ENCODE measurements at regions not wholly inside any gene's neighbourhood (a gene's known extent, or its start where the extent isn't known, plus 50 kb on each side); places are given as distances from the start of the nearest gene placed in this dataset.
"Not testable (repeated sequence)": the region's sequence is repeated elsewhere in the genome, so short reads cannot be mapped to it uniquely, and the experiment has no call there.

- peaks cover 0 to 6% of the 10 kb centered on the region in 2 donors for H3K4me1 ChIP-seq (ENCODE audit: control insufficient read depth in 1 of 2, insufficient read depth in 2 of 2, low read length in 2 of 2)
- no peak overlapping the region for H3K4me3 ChIP-seq (ENCODE audit: low read depth in 1 of 2, low read length in 2 of 2)
- no peaks in the 10 kb centered on the region for H3K36me3 ChIP-seq (ENCODE audit: control insufficient read depth in 1 of 2, insufficient read depth in 2 of 2, low read length in 2 of 2)
- no peaks in the 10 kb centered on the region for H3K27me3 ChIP-seq (ENCODE audit: low read depth, low read length)
- no peaks in the 10 kb centered on the region for H3K9me3 ChIP-seq (ENCODE audit: control insufficient read depth in 1 of 2, low read length in 2 of 2)
- H3K27ac ChIP-seq (ENCODE audit: low read length): no peak overlapping the region
These were observed 130.7 kb upstream of the TSC22D2 start for GRCh38 chr3:150277444-150277843.

- no peaks in the 10 kb centered on the region for H3K9me3 ChIP-seq (ENCODE audit: control insufficient read depth in 1 of 2, low read length in 2 of 2)
- H3K4me3 ChIP-seq (ENCODE audit: low read depth in 1 of 2, low read length in 2 of 2): no peak overlapping the region
- H3K4me1 ChIP-seq (ENCODE audit: control insufficient read depth in 1 of 2, insufficient read depth in 2 of 2, low read length in 2 of 2): peaks cover 0 to 6% of the 10 kb centered on the region in 2 donors
- H3K36me3 ChIP-seq (ENCODE audit: control insufficient read depth in 1 of 2, insufficient read depth in 2 of 2, low read length in 2 of 2): no peaks in the 10 kb centered on the region
- H3K27me3 ChIP-seq (ENCODE audit: low read depth, low read length): no peaks in the 10 kb centered on the region
- H3K27ac ChIP-seq (ENCODE audit: low read length): no peak overlapping the region
These were observed 132.2 kb upstream of the TSC22D2 start for GRCh38 chr3:150275941-150276340.

GRCh38 chr3:150274372-150274771 is 133.7 kb upstream of the TSC22D2 start:
- Histone ChIP-seq H3K9me3 (ENCODE audit: control insufficient read depth in 1 of 2, low read length in 2 of 2) (no peaks in the 10 kb centered on the region), H3K27me3 (ENCODE audit: low read depth, low read length) (no peaks in the 10 kb centered on the region), H3K36me3 (ENCODE audit: control insufficient read depth in 1 of 2, insufficient read depth in 2 of 2, low read length in 2 of 2) (no peaks in the 10 kb centered on the region), H3K4me1 (ENCODE audit: control insufficient read depth in 1 of 2, insufficient read depth in 2 of 2, low read length in 2 of 2) (peaks cover 0 to 6% of the 10 kb centered on the region in 2 donors), H3K27ac (ENCODE audit: low read length) (no peak overlapping the region), H3K4me3 (ENCODE audit: low read depth in 1 of 2, low read length in 2 of 2) (no peak overlapping the region)

- Histone ChIP-seq H3K27me3 (ENCODE audit: low read depth, low read length) (no peaks in the 10 kb centered on the region), H3K36me3 (ENCODE audit: control insufficient read depth in 1 of 2, insufficient read depth in 2 of 2, low read length in 2 of 2) (no peaks in the 10 kb centered on the region), H3K9me3 (ENCODE audit: control insufficient read depth in 1 of 2, low read length in 2 of 2) (no peaks in the 10 kb centered on the region), H3K4me1 (ENCODE audit: control insufficient read depth in 1 of 2, insufficient read depth in 2 of 2, low read length in 2 of 2) (peaks cover 0 to 6% of the 10 kb centered on the region in 2 donors), H3K4me3 (ENCODE audit: low read depth in 1 of 2, low read length in 2 of 2) (no peak overlapping the region), H3K27ac (ENCODE audit: low read length) (no peak overlapping the region)
These were observed 134.7 kb upstream of the TSC22D2 start for GRCh38 chr3:150273396-150273795.

GRCh38 chr3:150271591-150271960 is 136.5 kb upstream of the TSC22D2 start:
- no peaks in the 10 kb centered on the region for H3K4me1 ChIP-seq (ENCODE audit: control insufficient read depth in 1 of 2, insufficient read depth in 2 of 2, low read length in 2 of 2)
- no peak overlapping the region for H3K27ac ChIP-seq (ENCODE audit: low read length)
- H3K4me3 ChIP-seq (ENCODE audit: low read depth in 1 of 2, low read length in 2 of 2): no peak overlapping the region
- H3K9me3 ChIP-seq (ENCODE audit: control insufficient read depth in 1 of 2, low read length in 2 of 2): no peaks in the 10 kb centered on the region
- no peaks in the 10 kb centered on the region for H3K27me3 ChIP-seq (ENCODE audit: low read depth, low read length)
- H3K36me3 ChIP-seq (ENCODE audit: control insufficient read depth in 1 of 2, insufficient read depth in 2 of 2, low read length in 2 of 2): no peaks in the 10 kb centered on the region

- Histone ChIP-seq H3K4me1 (ENCODE audit: control insufficient read depth in 1 of 2, insufficient read depth in 2 of 2, low read length in 2 of 2) (no peaks in the 10 kb centered on the region), H3K27me3 (ENCODE audit: low read depth, low read length) (no peaks in the 10 kb centered on the region), H3K9me3 (ENCODE audit: control insufficient read depth in 1 of 2, low read length in 2 of 2) (no peaks in the 10 kb centered on the region), H3K27ac (ENCODE audit: low read length) (no peak overlapping the region), H3K4me3 (ENCODE audit: low read depth in 1 of 2, low read length in 2 of 2) (no peak overlapping the region), H3K36me3 (ENCODE audit: control insufficient read depth in 1 of 2, insufficient read depth in 2 of 2, low read length in 2 of 2) (no peaks in the 10 kb centered on the region)
These were observed 137.1 kb upstream of the TSC22D2 start for GRCh38 chr3:150270883-150271590.

GRCh38 chr3:150270444-150270843 is 137.7 kb upstream of the TSC22D2 start:
- H3K27ac ChIP-seq (ENCODE audit: low read length); H3K36me3 ChIP-seq (ENCODE audit: control insufficient read depth in 1 of 2, insufficient read depth in 2 of 2, low read length in 2 of 2); H3K4me3 ChIP-seq (ENCODE audit: low read depth in 1 of 2, low read length in 2 of 2); H3K4me1 ChIP-seq (ENCODE audit: control insufficient read depth in 1 of 2, insufficient read depth in 2 of 2, low read length in 2 of 2); H3K27me3 ChIP-seq (ENCODE audit: low read depth, low read length); H3K9me3 ChIP-seq (ENCODE audit: control insufficient read depth in 1 of 2, low read length in 2 of 2): not testable (repeated sequence)

- no peaks in the 10 kb centered on the region for H3K9me3 ChIP-seq (ENCODE audit: control insufficient read depth in 1 of 2, low read length in 2 of 2)
- no peak overlapping the region for H3K4me3 ChIP-seq (ENCODE audit: low read depth in 1 of 2, low read length in 2 of 2)
- H3K27ac ChIP-seq (ENCODE audit: low read length): no peak overlapping the region
- H3K27me3 ChIP-seq (ENCODE audit: low read depth, low read length): no peaks in the 10 kb centered on the region
- no peaks in the 10 kb centered on the region for H3K4me1 ChIP-seq (ENCODE audit: control insufficient read depth in 1 of 2, insufficient read depth in 2 of 2, low read length in 2 of 2)
- H3K36me3 ChIP-seq (ENCODE audit: control insufficient read depth in 1 of 2, insufficient read depth in 2 of 2, low read length in 2 of 2): no peaks in the 10 kb centered on the region
These were observed 138.6 kb upstream of the TSC22D2 start for GRCh38 chr3:150269526-150269925.

- no peaks in the 10 kb centered on the region for H3K4me1 ChIP-seq (ENCODE audit: control insufficient read depth in 1 of 2, insufficient read depth in 2 of 2, low read length in 2 of 2)
- no peaks in the 10 kb centered on the region for H3K9me3 ChIP-seq (ENCODE audit: control insufficient read depth in 1 of 2, low read length in 2 of 2)
- H3K27ac ChIP-seq (ENCODE audit: low read length): no peak overlapping the region
- no peaks in the 10 kb centered on the region for H3K27me3 ChIP-seq (ENCODE audit: low read depth, low read length)
- H3K4me3 ChIP-seq (ENCODE audit: low read depth in 1 of 2, low read length in 2 of 2): no peak overlapping the region
- no peaks in the 10 kb centered on the region for H3K36me3 ChIP-seq (ENCODE audit: control insufficient read depth in 1 of 2, insufficient read depth in 2 of 2, low read length in 2 of 2)
These were observed 139.4 kb upstream of the TSC22D2 start for GRCh38 chr3:150268426-150269391.

- H3K4me1 ChIP-seq (ENCODE audit: control insufficient read depth in 1 of 2, insufficient read depth in 2 of 2, low read length in 2 of 2): no peaks in the 10 kb centered on the region
- H3K27ac ChIP-seq (ENCODE audit: low read length): no peak overlapping the region
- no peaks in the 10 kb centered on the region for H3K27me3 ChIP-seq (ENCODE audit: low read depth, low read length)
- H3K9me3 ChIP-seq (ENCODE audit: control insufficient read depth in 1 of 2, low read length in 2 of 2): no peaks in the 10 kb centered on the region
- no peaks in the 10 kb centered on the region for H3K36me3 ChIP-seq (ENCODE audit: control insufficient read depth in 1 of 2, insufficient read depth in 2 of 2, low read length in 2 of 2)
- no peak overlapping the region for H3K4me3 ChIP-seq (ENCODE audit: low read depth in 1 of 2, low read length in 2 of 2)
These were observed 140.8 kb upstream of the TSC22D2 start for GRCh38 chr3:150267288-150267687.

GRCh38 chr3:150265305-150265704 is 142.8 kb upstream of the TSC22D2 start:
- Histone ChIP-seq H3K36me3 (ENCODE audit: control insufficient read depth in 1 of 2, insufficient read depth in 2 of 2, low read length in 2 of 2) (no peaks in the 10 kb centered on the region), H3K4me1 (ENCODE audit: control insufficient read depth in 1 of 2, insufficient read depth in 2 of 2, low read length in 2 of 2) (no peaks in the 10 kb centered on the region), H3K27ac (ENCODE audit: low read length) (no peak overlapping the region), H3K4me3 (ENCODE audit: low read depth in 1 of 2, low read length in 2 of 2) (no peak overlapping the region), H3K9me3 (ENCODE audit: control insufficient read depth in 1 of 2, low read length in 2 of 2) (no peaks in the 10 kb centered on the region), H3K27me3 (ENCODE audit: low read depth, low read length) (no peaks in the 10 kb centered on the region)

Measured in muscle layer of duodenum (tissue), 2 donors.